NCI-H1930 (cell line): ENCODE measurements at regions not wholly inside any gene's neighbourhood (a gene's known extent, or its start where the extent isn't known, plus 50 kb on each side); places are given as distances from the start of the nearest gene placed in this dataset.
"Not testable (repeated sequence)": the region's sequence is repeated elsewhere in the genome, so short reads cannot be mapped to it uniquely, and the experiment has no call there.

Source experiments
- DNase-seq, 2 experiments: peaks; one replicate each; lab custom pipeline; 2025; lab: John Stamatoyannopoulos, UW

DNA sequence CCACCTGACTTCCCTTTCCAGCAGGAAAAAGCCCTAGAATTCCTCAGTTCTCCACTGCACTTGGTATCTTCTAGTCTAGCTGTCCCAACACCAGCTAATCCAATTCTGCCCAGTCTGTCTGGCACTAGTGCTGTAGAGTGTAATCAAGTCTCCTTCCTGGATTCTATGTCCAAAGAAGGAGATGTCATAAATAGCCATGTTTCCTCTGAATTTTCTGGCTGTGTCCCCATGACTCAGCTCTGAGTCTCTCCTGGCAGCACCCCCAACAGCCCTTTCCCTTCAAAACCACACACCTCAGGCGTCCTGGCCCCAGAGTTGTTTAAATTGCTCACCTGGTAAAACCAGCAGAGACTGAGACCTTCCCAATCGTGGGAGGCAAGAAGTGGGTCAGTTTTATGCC lies 197.2 kb downstream of the GRXCR1 start:
- DNase-seq: no peak

DNA sequence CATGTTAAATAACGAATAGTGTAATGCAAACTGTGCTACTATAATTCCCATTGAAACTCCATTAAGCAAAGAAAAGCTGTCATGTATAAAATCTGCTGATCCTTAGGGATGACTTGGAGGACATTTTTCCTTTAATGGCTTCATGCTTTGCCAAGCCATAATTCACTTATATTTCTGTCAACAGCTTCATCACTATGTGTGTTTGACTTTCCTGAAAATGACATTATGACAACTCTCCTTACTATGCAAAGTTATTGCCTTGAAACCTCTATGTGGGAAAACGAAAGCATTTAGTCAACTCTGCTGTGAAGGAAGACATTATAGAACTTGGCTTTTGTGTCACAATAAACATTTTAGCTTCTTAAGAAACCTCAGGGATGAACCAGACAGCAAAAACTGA lies 210.5 kb downstream of the GRXCR1 start:
- no peak for DNase-seq

DNA sequence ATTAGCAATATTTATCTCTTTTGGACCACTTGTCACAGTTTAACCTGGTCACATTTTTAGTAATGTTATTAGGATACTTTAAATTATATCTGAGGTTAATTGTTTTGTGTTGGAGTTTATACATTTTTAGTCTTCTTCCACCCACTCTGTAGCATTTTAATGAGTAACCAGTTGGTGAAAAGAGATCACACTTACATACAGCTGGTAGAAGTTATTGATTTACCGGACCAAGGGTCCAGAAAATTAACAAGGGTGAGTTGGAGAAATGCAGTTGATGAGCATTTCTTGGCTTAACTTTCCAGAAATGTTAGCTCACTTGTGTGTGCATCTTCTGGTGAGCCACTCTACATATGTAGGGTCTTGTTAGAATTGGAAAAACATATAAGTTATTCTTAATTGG lies 219.6 kb downstream of the GRXCR1 start:
- DNase-seq: no peak

DNA sequence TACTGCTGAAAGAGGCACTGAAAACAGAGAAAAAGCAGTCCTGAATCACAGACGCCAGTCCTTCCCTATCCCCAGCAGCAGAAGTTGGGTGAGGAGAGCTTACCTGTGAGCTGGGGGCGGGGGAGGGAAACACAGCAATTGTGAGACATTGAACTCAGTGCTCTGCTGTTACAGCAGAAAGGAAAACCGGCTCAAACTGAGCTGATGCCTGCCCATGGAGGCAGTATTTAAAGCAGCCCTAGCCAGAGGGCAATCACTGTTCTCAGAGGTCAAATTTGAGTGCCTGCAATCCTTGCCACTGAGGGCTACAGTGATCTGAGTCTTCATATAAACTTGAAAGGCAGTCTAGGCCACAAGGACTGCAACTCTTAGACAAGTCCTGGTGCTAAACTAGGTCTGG lies 220.7 kb downstream of the GRXCR1 start:
- no peak for DNase-seq

DNA sequence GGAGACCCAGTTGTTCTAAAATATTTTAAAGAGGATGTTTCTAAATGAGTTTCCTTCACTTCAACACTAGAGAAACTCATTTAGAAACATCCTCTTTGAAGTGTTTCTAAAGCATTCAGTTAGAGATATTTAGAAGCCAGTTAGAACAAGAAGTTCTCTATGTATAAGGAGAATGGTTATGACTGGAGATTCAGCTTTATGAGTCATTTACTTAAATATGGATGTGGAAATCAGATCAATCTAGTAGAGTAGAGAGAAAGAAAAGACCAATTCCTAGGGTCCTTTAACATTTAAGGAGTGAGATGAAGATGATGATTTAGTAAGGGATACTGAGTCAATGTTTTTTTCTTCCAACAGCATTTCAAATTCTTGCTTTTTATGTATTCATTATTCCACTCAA lies 234.1 kb downstream of the GRXCR1 start:
- DNase-seq: no peak

DNA sequence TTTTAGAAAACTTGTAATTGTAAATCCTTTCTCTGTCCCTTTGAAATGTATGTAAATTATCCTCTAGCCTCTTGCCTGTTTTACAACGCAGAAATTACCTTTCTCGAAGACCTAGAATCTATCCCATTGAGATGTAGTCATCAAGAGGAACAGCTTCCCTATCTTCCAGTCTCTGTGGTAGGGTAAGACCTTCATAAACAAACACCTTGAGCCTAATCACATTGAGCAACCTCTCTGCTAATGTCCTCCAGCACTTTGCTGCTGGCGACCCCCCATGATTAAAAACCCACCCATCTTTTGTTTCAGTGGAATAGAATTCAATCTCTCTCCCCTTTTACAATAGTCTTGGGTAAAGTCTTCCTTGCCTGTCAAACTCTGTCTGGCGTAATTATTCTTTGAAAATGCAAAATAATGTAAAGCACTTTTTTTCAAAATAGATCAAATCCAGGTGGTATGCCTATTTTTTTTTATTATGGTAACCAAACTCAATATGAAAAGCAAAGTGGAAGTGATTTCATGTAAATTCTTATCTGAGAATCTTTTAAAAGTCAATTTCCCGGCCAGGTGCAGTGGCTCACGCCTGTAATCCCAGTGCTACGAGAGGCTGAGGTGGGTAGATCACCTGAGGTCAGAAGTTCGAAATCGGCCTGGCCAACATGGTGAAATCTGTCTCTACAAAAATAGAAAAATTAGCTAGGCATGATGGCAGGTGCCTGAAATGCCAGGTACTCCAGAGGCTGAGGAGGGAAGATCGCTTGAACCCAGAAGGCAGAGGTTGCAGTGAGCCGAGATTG lies 237.9 kb downstream of the GRXCR1 start:
- no peak for DNase-seq

DNA sequence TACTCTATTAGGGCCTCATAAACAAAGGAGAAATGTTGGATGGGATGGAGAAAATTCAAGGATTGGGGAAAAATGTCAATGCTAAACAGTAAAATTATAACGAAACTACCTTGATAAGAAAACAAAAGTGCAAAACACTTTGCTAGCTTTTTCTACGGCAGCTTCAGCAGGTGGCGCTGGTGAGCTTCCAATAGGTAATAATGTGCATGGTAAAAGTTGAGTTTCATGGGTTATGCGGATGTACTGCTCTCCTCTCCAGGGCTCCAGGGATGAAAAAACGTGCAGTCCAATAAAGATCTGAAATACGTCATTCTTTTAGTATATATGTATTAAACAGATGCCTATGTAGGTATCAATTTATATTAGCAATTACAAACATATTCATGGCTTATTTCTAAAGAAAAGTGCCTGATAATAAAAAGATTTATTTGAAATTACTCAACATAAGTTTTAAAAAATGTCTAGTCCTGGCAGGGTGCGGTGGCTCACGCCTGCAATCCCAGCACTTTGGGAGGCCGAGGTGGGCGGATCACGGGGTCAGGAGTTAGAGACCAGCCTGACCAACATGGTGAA lies 239.6 kb downstream of the GRXCR1 start:
- DNase-seq: peak in 1 of 2 experiments; percentile 9

DNA sequence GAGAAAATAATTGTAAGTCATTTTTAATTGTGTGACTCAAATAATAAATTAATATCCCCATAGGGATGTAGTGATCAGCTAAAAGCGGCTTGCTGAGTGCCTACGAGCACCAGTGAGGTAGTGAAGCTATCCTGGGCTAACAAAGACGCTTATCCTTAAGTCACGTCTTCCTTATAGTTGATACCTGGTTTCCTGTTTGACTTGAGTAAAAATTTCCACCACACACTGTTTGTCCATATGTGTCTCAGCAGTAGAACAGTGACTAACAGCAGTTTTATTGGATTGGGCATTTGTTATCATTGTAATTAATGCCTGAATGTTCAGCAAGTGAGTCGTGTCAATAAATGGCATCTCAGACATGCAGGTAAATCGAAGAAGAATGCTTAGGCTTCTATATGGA lies 241.1 kb downstream of the GRXCR1 start:
- no peak for DNase-seq

DNA sequence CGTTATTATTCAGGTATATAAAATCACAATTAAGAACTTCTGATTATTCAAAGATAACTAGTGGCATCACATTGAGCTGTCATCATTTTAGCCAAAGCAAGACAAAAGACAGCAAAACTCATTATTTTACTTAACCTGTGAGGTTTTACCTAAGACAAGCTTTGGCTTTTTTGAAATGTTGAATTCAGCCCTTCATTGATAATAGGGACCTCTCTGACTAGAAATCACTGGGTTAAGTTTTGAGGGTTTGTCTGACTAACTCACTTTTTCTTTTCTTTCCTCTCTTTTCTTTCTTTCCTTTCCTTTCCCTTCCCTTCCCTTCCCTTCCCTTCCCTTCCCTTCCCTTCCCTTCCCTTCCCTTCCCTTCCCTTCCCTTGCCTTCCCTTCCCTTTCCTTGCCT lies 244.2 kb downstream of the GRXCR1 start:
- no peak for DNase-seq

DNA sequence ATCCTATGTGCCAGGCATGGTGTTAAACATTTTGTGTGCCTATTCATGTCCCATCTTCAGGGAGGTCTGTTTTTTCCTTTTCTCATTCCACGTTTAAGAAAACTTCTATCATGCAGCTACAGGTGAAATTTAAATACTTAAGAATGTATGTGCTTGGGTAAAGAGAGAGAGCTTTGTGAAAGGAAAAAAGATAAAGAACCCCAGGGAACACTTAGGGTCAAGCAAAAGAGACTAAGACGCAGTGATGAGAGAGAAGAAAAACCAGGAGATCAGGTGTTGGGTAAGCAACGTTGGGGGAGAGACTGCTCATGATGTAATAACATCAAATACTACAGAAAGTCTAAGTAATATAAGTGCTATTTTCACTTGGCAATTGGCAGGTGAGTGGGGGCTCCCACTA lies 253.7 kb downstream of the GRXCR1 start:
- no peak for DNase-seq

DNA sequence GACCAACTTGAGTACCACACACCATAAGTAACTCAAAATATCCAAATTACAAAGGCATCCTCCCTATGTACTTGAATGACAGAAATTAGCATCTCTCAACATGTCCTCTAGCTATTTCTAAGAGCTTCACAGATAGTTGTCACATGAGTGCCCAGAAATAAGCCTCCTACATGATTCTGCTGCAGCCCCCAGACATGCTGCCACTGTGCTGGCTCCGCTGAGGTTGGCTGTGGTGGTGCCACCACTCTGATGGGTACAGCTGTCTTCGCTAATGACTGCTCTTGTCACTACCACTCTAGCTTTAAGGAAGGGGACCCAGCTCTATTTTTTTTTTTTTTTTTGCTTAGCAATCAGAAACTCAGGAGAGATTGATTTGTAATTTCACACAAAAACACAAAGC lies 256.0 kb downstream of the GRXCR1 start:
- no peak for DNase-seq

DNA sequence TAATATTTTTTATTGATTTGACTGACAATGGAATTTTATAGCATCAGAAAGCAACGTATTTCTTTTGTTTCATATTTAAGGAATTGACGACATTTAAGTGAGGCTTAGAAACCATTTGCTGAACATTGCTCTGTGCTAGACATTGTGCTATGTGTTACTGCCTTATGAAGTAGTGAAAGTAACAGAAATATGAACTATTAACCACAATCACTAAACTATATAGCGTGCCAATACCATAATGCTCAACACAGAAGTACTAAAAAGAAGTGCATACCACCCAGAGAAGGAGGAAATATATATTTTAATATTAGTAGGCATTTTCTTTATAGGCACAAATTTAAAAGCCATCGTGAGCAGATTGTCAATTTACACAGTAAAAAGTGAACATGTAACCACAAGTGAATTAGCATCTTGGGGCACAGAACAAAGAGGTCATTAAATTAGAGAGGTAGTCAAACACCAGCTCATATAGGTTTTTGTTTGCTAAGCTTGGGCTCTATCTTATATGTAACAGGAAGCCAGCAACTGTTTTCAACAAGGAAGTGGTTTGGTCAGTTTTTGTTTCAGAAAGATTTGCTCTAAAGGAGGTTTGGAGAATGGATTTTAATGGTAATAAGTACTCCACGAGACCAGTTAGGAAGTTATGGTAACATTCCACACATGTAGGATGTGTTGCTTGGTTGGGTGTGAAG lies 270.7 kb downstream of the GRXCR1 start:
- no peak for DNase-seq

DNA sequence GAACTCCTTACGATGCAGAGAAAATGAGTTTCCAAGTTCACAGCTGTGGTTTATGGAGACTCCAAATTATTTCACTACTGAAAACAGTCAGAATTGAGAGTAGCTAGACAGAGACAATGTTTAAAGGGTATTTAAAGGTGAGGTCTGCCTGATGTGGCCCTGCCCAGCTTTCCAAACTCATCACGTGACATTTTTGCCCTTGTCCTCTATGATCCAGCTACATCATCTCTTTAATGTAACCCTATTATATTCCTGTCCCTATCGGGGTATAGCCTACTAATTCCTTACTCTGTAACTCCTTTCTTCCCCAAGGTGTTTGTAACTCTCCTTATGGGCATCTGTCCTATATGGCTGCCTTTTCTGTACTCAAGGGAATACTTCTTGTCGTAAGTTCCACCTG lies 297.2 kb downstream of the GRXCR1 start:
- DNase-seq: no peak

DNA sequence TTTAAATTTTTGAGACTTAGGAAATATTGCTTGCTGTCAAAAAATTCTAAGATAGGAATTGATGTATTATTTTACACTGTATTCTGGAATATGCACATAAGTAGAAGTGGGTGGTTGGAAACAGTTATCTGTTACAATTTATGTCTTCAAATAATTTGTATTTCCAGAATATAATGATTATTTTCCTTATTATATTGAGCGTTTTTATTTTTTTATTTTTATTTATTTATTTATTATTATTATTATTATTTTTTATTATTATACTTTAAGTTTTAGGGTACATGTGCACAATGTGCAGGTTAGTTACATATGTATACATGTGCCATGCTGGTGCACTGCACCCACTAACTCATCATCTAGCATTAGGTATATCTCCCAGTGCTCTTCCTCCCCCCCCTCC lies 320.1 kb downstream of the GRXCR1 start:
- not testable (repeated sequence) for DNase-seq

DNA sequence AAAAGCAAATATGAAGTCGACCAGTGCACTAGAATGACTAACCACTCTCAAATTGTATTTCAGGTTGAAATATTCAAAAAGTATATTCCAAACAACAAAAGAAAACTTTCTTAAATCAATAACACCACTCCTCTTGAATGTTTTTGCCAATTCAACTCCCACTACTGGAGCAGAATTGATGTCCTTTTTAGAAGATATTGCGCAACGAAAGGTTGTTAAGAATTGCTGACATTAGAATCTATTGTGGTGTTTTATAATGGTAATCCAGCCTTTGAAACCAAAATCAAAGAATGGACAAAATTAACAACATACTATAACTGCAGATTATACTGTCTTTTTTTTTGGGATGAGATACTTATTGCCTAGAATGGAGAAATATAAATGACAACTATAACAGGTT lies 331.3 kb downstream of the GRXCR1 start:
- DNase-seq: no peak

DNA sequence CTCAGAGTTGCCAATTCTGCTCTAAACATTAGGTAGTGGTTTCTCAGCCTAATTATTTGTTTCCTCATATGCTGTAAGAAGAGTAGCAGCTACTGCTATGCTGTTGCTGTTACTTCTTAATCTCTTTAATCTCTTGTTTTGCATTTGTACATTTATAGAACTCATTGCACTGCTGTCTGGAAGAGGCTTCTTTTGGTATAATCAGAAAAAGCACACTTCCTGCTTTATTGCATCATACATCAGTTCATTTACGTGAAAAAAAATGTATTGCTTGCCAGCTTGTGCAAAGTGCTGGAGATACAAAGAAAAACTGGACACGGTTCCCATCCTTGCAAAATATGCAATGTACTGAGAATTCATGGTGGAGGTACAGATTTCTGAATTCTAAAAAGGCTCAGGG lies 332.0 kb downstream of the GRXCR1 start:
- DNase-seq: no peak

DNA sequence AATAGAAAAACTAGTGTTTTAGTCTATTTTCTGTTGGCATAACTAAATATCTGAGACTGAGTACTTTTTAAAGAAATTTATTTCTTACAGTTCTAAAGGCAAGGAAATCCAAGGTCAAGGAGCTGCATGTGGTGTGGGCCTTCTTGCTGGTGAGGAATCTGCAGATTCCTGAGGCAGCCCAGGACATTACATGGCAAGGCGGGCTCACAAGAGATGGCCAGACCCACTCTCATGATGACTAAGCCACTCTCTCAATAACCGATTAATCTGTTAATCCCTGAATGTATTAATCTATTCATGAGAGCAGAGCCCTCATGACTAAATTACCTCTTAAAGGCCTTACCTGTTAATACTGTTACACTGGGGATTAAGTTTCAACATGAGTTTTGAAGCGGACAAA lies 340.8 kb downstream of the GRXCR1 start:
- no peak for DNase-seq

DNA sequence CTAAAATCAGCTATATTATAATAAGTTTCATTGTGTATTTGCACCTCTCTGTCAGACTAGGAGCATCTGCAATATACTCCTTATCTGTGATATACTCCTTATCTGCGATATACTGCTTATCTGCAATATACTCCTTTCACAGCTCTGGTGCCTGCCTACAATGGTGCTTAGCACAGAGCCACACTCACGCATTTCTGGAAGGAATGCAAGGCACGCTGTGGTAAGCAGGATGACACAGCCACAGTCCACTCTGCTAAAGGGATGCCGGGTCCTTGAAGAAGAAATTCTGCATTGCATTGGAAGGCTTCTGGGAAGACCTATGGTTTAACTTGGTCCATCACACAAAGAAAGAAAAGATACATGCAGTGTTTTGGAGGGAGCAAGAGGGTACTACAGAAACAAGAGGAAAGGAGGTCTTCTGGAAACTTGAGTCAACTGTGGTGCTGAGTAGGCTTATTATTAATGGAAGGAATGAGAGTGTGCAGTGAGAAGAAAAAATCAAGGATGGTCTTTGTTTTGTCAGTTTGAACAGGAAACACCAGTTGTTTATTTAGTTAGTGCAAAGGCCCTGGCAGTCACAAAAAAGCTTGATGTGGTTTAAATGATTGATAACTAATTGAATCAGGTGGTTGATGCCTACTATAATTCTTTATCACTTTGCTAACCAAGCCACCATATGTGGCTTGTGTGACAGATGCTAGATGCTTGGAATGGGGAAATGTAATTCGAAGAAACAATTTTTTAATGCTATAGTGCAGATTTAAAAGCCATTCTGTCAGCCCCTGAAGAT lies 342.3 kb downstream of the GRXCR1 start:
- DNase-seq: no peak

DNA sequence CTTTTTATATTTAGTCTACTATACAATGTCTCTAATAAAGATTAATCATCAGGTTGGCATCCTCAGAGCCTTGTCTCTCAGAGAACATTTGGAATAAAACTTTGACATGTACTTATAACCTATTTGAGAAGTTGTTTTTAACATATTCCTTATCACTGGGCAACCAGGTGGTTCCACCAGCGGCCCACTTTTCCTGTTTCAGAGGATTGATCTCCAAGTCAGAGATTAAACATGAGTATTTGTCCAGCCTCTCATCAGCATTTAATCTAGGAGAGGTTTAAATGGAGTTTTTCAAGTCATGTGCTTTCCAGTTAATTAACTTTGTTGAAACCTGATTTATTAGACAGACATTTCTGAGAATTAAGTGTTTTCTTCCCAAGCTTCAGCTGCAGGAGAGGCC lies 345.5 kb downstream of the GRXCR1 start:
- DNase-seq: no peak

DNA sequence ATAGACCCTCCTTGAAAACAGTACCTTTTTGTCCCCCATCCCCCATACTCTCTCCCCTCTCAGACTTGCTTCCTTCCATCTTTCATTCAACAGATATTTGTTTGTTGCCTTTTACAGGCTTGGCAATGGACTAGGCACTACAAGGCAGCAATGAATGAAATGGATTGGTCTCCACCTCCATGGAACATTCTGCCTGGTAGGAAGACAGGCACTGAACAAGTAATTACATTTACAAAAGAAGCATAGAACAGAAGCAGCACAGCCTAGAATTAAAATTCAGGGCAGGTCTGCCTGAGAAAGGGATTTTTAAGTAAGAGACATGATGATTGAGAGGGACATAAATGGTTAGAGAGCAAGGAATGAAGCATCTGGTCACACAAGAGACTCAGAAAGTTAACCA lies 346.1 kb downstream of the GRXCR1 start:
- no peak for DNase-seq

DNA sequence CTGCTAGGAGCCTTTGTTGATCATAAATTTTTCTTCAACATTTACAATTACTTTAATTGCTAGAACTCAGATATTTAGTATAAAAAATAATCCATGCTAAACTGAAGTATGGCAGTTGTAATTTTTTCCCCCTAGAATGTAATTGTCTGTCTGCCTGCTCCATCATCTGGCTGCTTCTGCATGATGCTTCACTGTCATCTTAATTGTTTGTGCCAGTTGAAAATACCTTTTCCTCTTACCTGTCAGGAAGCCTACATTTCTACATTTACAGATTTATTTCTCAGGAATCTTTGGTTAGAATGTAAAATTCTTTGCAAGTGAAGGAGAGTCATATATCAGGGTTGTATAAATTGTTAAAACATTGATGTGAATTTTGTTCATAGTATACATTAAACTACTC lies 348.6 kb downstream of the GRXCR1 start:
- no peak for DNase-seq

DNA sequence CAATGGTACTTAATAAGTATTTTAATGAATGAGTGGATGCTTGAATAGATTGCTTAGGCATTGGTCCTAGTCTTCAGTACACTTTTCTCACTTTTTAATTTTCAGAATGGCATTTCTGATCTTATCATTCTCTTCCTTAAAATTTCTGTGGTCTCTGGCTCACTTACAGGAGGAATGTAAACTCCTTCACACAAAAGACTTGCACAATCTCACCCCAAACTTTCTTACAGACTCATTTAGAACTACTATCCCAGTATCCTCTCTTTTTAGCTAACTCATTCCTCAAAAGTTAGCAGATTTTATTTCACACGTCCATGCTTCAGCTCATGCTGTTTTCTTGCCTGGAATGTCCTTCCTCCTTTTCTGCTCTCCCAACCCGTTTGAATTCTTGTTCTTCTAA lies 350.1 kb downstream of the GRXCR1 start:
- DNase-seq: no peak
